SH-SY5Y (cell line): ENCODE measurements at regions not wholly inside any gene's neighbourhood (a gene's known extent, or its start where the extent isn't known, plus 50 kb on each side); places are given as distances from the start of the nearest gene placed in this dataset.

Source experiments
- GATA2 ChIP-seq: IDR thresholded peaks from 2 replicates; pipeline ENCODE4 v1.6.1; 2011; ENCODE audit warnings: mild to moderate bottlenecking, low read depth, low read length
- GATA3 ChIP-seq: IDR thresholded peaks from 2 replicates; pipeline ENCODE4 v1.6.1; 2011; ENCODE audit warnings: low read depth, mild to moderate bottlenecking, low read length, moderate library complexity

DNA sequence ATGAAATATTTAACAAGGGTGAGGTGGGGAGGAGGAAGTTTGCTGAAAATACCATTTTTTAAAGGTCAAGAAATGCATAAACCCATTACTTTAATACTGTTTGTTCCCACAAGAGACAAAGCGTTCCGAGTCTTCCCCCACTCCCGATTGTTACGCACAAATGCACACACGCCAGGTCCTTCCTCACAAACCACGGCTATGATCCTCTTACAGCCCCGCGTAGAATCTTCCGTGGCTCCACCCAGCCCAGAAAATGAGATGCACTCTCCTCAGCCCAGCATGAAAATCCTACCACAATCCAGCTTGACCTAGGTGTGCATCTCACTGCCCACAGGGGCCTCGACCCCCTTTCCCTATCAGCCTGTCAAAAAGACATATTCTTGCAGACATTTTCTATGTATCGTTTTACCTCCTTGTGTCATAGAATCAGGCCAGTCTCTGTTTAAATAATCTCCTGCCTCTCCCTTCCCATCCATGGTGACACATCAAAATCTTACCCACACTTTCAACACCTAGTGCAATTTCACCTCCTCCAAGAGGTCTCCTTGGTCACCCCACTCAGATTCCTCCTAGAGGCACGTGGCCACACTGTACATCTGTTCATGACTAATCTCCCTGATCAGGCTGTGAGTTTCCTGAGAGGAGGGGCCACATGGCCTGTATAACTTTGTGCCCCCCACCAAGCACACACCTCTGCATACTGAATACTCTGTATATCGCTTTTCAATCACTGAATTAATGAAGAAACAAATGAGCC lies 491.0 kb upstream of the KLHL29 start:
- TF ChIP-seq GATA3 (no peak), GATA2 (no peak)
